ENCODE measurements at regions not wholly inside any gene's neighbourhood (a gene's known extent, or its start where the extent isn't known, plus 50 kb on each side); places are given as distances from the start of the nearest gene placed in this dataset.

DNA sequence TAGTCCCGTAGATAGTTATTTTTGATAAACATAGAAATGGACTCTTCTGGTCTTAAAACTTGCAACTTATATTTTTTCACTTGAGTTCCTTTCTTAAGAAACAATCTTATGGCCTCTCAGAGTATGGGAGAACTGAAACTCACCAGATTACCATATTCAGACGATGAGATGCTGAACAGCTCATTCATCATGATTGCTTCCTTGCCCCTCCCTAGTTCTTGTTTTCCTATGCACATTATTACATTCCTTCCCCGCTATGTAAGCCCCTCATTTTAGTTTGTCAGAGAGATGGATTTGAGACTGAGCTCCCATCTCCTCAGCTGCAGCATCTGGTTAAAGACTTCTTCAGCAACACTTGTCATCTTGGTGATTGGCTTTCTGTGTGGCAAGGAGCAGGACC, 158.5 kb downstream of the SLITRK6 start:
- TF ChIP-seq, protein P1, sequence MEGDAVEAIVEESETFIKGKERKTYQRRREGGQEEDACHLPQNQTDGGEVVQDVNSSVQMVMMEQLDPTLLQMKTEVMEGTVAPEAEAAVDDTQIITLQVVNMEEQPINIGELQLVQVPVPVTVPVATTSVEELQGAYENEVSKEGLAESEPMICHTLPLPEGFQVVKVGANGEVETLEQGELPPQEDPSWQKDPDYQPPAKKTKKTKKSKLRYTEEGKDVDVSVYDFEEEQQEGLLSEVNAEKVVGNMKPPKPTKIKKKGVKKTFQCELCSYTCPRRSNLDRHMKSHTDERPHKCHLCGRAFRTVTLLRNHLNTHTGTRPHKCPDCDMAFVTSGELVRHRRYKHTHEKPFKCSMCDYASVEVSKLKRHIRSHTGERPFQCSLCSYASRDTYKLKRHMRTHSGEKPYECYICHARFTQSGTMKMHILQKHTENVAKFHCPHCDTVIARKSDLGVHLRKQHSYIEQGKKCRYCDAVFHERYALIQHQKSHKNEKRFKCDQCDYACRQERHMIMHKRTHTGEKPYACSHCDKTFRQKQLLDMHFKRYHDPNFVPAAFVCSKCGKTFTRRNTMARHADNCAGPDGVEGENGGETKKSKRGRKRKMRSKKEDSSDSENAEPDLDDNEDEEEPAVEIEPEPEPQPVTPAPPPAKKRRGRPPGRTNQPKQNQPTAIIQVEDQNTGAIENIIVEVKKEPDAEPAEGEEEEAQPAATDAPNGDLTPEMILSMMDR (IDR thresholded peaks at IDR 0.05; ENCODE audit: low read depth, low read length), result no peak
- TF ChIP-seq EZH2phosphoT487 (IDR thresholded peaks at IDR 0.05; ENCODE audit: low read depth), result no peak
